SK-N-SH treated with all-trans-retinoic acid at 6 μM for 48 hours (cell line): ENCODE measurements at regions not wholly inside any gene's neighbourhood (a gene's known extent, or its start where the extent isn't known, plus 50 kb on each side); places are given as distances from the start of the nearest gene placed in this dataset.

Experiments used
- BACH2 ChIP-seq: fragments of 250-450 bp; sonication (Bioruptor Pico); IDR thresholded peaks from 2 replicates; pipeline ENCODE4 v1.9.0; 2021; ENCODE audit warnings: mild to moderate bottlenecking, borderline replicate concordance
- ESRRG ChIP-seq: fragments of 250-450 bp; sonication (Bioruptor Pico); IDR thresholded peaks from 2 replicates; pipeline ENCODE4 v1.6.1; 2021; ENCODE audit warnings: mild to moderate bottlenecking
- GLIS3 ChIP-seq: fragments of 250-450 bp; sonication (Bioruptor Pico); IDR thresholded peaks from 2 replicates; pipeline ENCODE4 v1.5.0; 2020; ENCODE audit warnings: mild to moderate bottlenecking, moderate library complexity
- ISL1 ChIP-seq: fragments of 250-450 bp; sonication (Bioruptor Pico); IDR thresholded peaks from 2 replicates; pipeline ENCODE4 v2.1.2; 2022; ENCODE audit warnings: mild to moderate bottlenecking, moderate library complexity
- OSR1 ChIP-seq: fragments of 250-450 bp; sonication (Bioruptor Pico); IDR thresholded peaks from 2 replicates; pipeline ENCODE4 v1.8.0; 2022; ENCODE audit warnings: moderate library complexity, mild to moderate bottlenecking, inconsistent platforms
- RARB ChIP-seq: fragments of 250-450 bp; sonication (Bioruptor Pico); IDR thresholded peaks from 2 replicates; pipeline ENCODE4 v1.8.0; 2021; ENCODE audit warnings: mild to moderate bottlenecking, moderate library complexity
- TOX ChIP-seq: fragments of 250-450 bp; sonication (Bioruptor Pico); IDR thresholded peaks from 2 replicates; pipeline ENCODE4 v1.8.0; 2021; ENCODE audit warnings: mild to moderate bottlenecking, moderate library complexity, borderline replicate concordance
- ZC3H10 ChIP-seq: fragments of 250-450 bp; sonication (Bioruptor Pico); IDR thresholded peaks from 2 replicates; pipeline ENCODE4 v1.5.1; 2021; ENCODE audit warnings: mild to moderate bottlenecking, moderate library complexity
- ZFP3 ChIP-seq: fragments of 250-450 bp; sonication (Bioruptor Pico); IDR thresholded peaks from 2 replicates; pipeline ENCODE4 v1.5.0; 2020; ENCODE audit warnings: mild to moderate bottlenecking, moderate library complexity
- ZFP30 ChIP-seq: fragments of 450-650 bp; formaldehyde crosslinking; IDR thresholded peaks from 2 replicates; pipeline ENCODE4 v1.5.0; 2022; ENCODE audit warnings: mild to moderate bottlenecking, moderate library complexity
- ZNF70 ChIP-seq: fragments of 450-650 bp; formaldehyde crosslinking; IDR thresholded peaks from 2 replicates; pipeline ENCODE4 v1.5.0; 2020; ENCODE audit warnings: mild to moderate bottlenecking, moderate library complexity
- TF ChIP-seq, protein P1 (sequence below): fragments of 250-450 bp; sonication (Bioruptor Pico); IDR thresholded peaks from 2 replicates; pipeline ENCODE4 v1.5.1; 2020; ENCODE audit warnings: low read depth, mild to moderate bottlenecking, moderate library complexity
- TF ChIP-seq, protein P2 (sequence below): fragments of 250-450 bp; sonication (Bioruptor Pico); IDR thresholded peaks from 2 replicates; pipeline ENCODE4 v1.8.0; 2020; ENCODE audit warnings: mild to moderate bottlenecking, moderate library complexity, borderline replicate concordance
- TF ChIP-seq, protein P3 (sequence below): fragments of 250-450 bp; sonication (Bioruptor Pico); IDR thresholded peaks from 2 replicates; pipeline ENCODE4 v1.5.0; 2020; ENCODE audit warnings: mild to moderate bottlenecking, moderate library complexity

DNA sequence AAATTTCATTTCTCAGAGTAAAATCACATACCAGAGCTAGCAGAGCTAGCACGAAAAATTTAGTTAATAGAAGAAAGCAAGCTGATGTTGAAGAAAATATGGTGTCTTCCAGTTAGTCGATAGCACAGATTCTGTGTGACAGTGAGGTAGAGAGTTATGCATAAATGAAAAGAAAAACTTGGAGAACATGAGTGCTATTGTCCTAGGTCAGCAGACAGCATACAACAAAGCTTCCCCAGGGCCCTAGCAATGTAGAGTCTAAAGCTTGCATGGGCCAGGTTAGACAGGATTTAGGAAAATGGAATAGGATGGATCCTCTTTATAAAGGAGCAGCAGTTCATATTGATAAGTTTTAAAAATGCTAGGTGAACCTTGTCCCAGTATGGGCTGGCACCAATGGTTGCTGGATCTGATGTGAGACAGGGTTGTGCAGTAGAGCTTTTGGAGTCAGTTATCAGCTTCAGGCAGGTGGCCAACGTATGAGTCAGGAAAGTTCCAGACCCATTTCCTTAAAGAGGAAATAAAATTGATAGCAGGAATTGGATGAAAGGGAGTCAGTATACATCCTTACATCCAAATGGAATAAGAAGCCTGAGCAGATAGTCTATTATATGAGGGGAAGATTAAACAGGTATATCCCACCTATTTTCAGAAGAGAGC lies 277.2 kb downstream of the FRK start:
- TF ChIP-seq, protein P1, sequence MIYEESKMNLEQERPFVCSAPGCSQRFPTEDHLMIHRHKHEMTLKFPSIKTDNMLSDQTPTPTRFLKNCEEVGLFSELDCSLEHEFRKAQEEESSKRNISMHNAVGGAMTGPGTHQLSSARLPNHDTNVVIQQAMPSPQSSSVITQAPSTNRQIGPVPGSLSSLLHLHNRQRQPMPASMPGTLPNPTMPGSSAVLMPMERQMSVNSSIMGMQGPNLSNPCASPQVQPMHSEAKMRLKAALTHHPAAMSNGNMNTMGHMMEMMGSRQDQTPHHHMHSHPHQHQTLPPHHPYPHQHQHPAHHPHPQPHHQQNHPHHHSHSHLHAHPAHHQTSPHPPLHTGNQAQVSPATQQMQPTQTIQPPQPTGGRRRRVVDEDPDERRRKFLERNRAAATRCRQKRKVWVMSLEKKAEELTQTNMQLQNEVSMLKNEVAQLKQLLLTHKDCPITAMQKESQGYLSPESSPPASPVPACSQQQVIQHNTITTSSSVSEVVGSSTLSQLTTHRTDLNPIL (CRISPR knock-in tag): no peak
- TF ChIP-seq ISL1 (CRISPR knock-in tag): no peak
- TF ChIP-seq ESRRG (CRISPR knock-in tag): no peak
- TF ChIP-seq ZFP30 (CRISPR knock-in tag): no peak
- TF ChIP-seq, protein P2, sequence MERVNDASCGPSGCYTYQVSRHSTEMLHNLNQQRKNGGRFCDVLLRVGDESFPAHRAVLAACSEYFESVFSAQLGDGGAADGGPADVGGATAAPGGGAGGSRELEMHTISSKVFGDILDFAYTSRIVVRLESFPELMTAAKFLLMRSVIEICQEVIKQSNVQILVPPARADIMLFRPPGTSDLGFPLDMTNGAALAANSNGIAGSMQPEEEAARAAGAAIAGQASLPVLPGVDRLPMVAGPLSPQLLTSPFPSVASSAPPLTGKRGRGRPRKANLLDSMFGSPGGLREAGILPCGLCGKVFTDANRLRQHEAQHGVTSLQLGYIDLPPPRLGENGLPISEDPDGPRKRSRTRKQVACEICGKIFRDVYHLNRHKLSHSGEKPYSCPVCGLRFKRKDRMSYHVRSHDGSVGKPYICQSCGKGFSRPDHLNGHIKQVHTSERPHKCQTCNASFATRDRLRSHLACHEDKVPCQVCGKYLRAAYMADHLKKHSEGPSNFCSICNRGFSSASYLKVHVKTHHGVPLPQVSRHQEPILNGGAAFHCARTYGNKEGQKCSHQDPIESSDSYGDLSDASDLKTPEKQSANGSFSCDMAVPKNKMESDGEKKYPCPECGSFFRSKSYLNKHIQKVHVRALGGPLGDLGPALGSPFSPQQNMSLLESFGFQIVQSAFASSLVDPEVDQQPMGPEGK (CRISPR knock-in tag): no peak
- no peak for TF ChIP-seq OSR1 (CRISPR knock-in tag)
- TF ChIP-seq ZNF70 (CRISPR knock-in tag): no peak
- TF ChIP-seq GLIS3 (CRISPR knock-in tag): no peak
- TF ChIP-seq ZFP3 (CRISPR knock-in tag): no peak
- TF ChIP-seq, protein P3, sequence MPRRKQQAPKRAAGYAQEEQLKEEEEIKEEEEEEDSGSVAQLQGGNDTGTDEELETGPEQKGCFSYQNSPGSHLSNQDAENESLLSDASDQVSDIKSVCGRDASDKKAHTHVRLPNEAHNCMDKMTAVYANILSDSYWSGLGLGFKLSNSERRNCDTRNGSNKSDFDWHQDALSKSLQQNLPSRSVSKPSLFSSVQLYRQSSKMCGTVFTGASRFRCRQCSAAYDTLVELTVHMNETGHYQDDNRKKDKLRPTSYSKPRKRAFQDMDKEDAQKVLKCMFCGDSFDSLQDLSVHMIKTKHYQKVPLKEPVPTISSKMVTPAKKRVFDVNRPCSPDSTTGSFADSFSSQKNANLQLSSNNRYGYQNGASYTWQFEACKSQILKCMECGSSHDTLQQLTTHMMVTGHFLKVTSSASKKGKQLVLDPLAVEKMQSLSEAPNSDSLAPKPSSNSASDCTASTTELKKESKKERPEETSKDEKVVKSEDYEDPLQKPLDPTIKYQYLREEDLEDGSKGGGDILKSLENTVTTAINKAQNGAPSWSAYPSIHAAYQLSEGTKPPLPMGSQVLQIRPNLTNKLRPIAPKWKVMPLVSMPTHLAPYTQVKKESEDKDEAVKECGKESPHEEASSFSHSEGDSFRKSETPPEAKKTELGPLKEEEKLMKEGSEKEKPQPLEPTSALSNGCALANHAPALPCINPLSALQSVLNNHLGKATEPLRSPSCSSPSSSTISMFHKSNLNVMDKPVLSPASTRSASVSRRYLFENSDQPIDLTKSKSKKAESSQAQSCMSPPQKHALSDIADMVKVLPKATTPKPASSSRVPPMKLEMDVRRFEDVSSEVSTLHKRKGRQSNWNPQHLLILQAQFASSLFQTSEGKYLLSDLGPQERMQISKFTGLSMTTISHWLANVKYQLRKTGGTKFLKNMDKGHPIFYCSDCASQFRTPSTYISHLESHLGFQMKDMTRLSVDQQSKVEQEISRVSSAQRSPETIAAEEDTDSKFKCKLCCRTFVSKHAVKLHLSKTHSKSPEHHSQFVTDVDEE (CRISPR knock-in tag): no peak
- TF ChIP-seq RARB (CRISPR knock-in tag): no peak
- no peak for TF ChIP-seq BACH2 (CRISPR knock-in tag)
- no peak for TF ChIP-seq TOX (CRISPR knock-in tag)
- no peak for TF ChIP-seq ZC3H10 (CRISPR knock-in tag)
